HG03575 (cell line): ENCODE measurements at regions not wholly inside any gene's neighbourhood (a gene's known extent, or its start where the extent isn't known, plus 50 kb on each side); places are given as distances from the start of the nearest gene placed in this dataset.
"Not testable (repeated sequence)": the region's sequence is repeated elsewhere in the genome, so short reads cannot be mapped to it uniquely, and the experiment has no call there.

Source experiments
- ATAC-seq: cut with Tn5 transposase; IDR thresholded peaks from one replicate; pipeline ENCODE4 v1.9.1; 2021; ENCODE audit not compliant: unreplicated experiment, insufficient number of reproducible peaks, low FRiP score; ENCODE audit errors: extremely low read depth

DNA sequence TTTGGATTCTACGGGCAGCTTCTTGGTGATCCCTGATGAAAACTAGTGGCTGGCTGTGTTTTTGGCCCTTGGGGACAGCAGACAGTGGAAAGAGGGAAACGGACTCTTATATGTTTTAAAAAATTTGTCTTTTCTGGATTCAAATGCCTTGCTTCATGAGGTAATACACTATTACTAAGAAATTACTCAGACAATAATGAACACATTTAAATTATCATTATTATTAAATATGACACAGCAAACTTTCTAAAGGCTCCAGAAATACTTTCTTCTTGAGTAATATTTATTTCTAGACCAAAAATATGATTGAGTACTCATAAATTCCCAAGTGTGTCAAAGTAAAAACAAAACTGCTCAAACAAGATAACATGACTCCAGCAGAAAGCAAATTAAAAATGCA lies 520.7 kb upstream of the AADAT start:
- ATAC-seq: no peak

GRCh38 chr4:170599894-170600293 lies 510.1 kb upstream of the AADAT start:
- no peak for ATAC-seq

GRCh38 chr4:170591076-170591475 lies 501.3 kb upstream of the AADAT start:
- no peak for ATAC-seq

- peak; percentile 89 for ATAC-seq
These were observed 499.9 kb upstream of the AADAT start for GRCh38 chr4:170589597-170590191.

- ATAC-seq: no peak
These were observed 492.2 kb upstream of the AADAT start for GRCh38 chr4:170581969-170582368.

DNA sequence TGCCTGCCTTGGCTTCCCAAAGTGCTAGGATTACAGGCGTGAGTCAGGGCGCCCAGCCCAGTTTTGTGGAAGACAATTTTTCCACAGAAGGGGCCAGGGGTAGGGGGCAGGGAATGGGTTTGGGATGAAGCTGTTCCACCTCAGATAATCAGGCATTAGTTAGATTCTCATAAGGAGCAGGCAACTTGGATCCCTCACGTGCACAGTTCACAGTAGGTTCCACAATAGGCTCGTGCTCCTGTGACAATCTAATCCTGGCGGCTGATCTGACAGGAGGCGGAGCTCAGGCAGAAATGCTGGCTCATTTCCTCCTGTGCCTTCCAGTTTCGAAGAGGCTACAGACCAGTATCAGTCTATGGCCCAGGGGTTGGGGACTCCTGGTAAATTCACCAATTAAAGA lies 491.6 kb upstream of the AADAT start:
- ATAC-seq: no peak

GRCh38 chr4:170580651-170581050 lies 490.9 kb upstream of the AADAT start:
- ATAC-seq: no peak

GRCh38 chr4:170538821-170539473 lies 449.2 kb upstream of the AADAT start:
- ATAC-seq: no peak

- no peak for ATAC-seq
These were observed 440.3 kb upstream of the AADAT start for GRCh38 chr4:170529748-170530722.

- no peak for ATAC-seq
These were observed 436.7 kb upstream of the AADAT start for GRCh38 chr4:170526471-170526870.

GRCh38 chr4:170522427-170522970 lies 432.7 kb upstream of the AADAT start:
- ATAC-seq: no peak

- ATAC-seq: no peak
These were observed 407.9 kb upstream of the AADAT start for GRCh38 chr4:170497689-170498088.

- no peak for ATAC-seq
These were observed 407.4 kb upstream of the AADAT start for GRCh38 chr4:170497112-170497511.

DNA sequence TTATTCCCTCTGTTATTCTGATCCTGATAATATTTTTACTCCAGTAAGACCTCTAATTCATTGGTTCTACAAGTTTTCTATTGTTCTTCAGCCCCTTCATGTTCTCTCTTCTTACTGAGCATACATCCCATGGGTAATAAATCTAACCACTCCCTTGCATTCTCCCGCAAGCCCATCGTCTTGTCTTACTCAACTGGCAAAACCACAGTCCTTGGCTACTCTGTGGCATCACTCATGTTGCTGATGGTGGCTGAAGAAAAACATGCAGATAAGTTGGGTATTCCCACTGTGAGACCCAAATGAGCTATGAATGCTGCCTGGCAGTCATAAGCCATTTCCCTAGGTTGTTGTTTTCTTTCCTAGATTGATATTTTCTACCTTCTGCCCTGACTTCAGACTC lies 402.2 kb upstream of the AADAT start:
- ATAC-seq: no peak

- ATAC-seq: no peak
These were observed 386.6 kb upstream of the AADAT start for GRCh38 chr4:170476351-170476750.

DNA sequence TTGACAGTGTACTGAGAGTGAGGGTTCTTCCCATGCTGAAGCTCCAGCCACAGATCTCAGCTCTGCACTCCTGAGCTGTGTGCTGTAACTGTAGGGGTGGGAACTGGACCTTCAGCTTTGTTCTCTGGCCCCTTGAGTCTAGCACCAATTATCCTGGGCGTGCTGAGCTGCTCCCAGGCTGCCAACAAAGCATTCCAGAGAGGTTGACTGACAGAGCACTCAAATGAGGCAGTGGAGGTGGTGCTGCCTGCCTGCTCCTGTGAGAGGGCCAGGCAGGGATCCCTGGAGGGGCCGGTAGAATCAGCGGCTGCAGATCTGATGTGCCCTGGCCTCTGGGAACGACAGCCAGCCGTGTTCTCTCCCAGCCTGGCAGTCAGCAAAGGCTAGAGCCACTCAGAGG lies 375.7 kb upstream of the AADAT start:
- no peak for ATAC-seq

DNA sequence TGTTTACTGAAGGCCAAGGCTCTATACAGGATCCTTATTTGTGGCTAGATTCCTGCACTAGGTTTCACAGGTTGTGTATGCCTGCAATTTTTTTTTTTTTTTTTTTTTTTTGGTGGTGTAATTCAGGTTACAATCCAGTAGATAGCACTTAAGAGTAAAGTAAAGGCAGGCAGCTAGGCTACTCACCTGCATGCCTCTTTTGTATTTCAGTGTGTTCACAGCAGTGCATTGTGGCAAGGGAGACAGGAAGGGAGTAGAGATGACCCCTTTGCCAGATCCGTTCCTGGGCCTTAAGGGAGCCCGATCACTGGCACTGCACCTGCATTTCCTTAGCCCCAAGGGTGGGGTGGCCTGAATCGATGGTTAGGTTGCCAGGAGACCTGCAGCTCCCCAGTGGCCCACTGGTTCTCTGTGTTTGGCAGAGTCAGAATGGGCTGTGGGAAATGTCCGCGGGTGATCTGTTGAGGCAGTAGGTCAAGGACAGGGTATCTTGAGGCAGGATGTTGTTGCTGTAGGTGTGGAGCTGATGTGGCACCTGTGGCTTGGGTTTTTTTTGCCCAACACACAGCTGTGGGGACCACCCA lies 374.9 kb upstream of the AADAT start:
- ATAC-seq: no peak

GRCh38 chr4:170446782-170447181 lies 357.0 kb upstream of the AADAT start:
- ATAC-seq: no peak

DNA sequence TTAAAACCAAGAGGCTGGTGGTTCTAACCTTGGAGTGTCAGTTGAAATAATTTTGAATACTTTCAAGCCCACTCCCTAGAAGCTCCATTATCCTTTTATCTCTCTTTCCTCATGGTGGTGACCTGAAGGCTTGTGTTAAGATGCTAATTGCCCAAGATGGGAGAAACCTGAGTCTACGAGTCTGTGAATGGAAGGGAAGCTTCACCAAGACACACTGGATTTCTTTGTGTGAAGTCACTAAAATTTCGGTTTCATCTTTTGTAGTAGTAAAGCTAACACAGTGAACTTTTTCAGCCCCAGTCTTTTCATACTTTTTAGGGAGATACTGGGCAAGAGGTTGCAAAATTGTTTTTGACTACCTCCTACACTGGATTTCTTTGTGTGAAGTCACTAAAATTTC lies 351.4 kb upstream of the AADAT start:
- ATAC-seq: not testable (repeated sequence)
